ENCODE measurements at regions not wholly inside any gene's neighbourhood (a gene's known extent, or its start where the extent isn't known, plus 50 kb on each side); places are given as distances from the start of the nearest gene placed in this dataset.

DNA sequence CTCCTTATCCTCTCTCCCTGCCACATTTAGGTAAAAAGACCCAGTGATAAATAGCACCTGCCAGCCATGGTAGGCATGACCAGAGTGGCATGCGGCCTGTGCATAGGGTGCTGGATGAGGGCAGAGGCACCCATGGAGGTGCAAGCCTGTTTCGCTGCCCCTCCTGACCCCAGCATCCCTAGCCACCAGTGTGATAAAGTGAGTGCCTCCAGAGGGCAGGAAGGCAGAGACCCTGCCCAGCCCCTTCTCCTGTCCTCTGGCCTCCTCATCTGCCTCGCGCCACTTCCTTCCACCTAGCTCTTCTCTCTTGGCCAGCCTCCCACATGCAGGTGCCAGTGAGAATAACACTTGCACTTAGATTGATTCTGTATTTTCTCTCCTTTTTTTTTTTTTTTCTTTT lies 108.3 kb upstream of the FUT8 start:
- TF ChIP-seq POLR2A (IDR thresholded peaks at IDR 0.05), result no peak
- TF ChIP-seq, protein P1, sequence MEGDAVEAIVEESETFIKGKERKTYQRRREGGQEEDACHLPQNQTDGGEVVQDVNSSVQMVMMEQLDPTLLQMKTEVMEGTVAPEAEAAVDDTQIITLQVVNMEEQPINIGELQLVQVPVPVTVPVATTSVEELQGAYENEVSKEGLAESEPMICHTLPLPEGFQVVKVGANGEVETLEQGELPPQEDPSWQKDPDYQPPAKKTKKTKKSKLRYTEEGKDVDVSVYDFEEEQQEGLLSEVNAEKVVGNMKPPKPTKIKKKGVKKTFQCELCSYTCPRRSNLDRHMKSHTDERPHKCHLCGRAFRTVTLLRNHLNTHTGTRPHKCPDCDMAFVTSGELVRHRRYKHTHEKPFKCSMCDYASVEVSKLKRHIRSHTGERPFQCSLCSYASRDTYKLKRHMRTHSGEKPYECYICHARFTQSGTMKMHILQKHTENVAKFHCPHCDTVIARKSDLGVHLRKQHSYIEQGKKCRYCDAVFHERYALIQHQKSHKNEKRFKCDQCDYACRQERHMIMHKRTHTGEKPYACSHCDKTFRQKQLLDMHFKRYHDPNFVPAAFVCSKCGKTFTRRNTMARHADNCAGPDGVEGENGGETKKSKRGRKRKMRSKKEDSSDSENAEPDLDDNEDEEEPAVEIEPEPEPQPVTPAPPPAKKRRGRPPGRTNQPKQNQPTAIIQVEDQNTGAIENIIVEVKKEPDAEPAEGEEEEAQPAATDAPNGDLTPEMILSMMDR (IDR thresholded peaks at IDR 0.05), result no peak
